ENCODE measurements at regions not wholly inside any gene's neighbourhood (a gene's known extent, or its start where the extent isn't known, plus 50 kb on each side); places are given as distances from the start of the nearest gene placed in this dataset.
"Not testable (repeated sequence)": the region's sequence is repeated elsewhere in the genome, so short reads cannot be mapped to it uniquely, and the experiment has no call there.

- DNase-seq (ENCODE audit: low read depth in 2 of 2), result not testable (repeated sequence)
These were observed 153.8 kb upstream of the PDCD2 start for GRCh38 chr6:170738263-170738662.

GRCh38 chr6:170736339-170736738, 151.9 kb upstream of the PDCD2 start:
- not testable (repeated sequence) for DNase-seq (ENCODE audit: low read depth in 2 of 2)

DNA sequence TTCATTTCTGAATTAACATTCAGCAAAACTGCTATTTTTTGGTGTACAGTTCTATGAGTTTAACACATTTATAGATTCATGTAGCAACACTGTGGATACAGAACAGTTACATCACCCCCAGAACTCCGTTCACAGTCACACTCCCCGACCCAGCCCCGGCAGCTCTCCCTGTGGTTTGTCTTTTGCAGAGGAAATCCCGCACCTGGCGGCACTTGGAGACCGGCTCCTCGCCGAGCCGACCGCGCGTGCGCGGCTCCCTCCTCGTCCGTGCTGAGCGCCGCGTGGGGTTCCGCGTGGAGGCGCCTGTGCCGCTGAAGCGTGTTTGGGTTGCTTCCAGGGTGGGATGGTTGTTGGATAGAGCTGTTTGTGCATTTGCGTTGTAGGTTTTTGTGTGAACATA, 132.6 kb upstream of the PDCD2 start:
- not testable (repeated sequence) for DNase-seq (ENCODE audit: low read depth in 2 of 2)

GRCh38 chr6:170712702-170713101, 128.3 kb upstream of the PDCD2 start:
- DNase-seq (ENCODE audit: low read depth in 2 of 2), result peak in 1 of 2 donors; percentile 6

DNA sequence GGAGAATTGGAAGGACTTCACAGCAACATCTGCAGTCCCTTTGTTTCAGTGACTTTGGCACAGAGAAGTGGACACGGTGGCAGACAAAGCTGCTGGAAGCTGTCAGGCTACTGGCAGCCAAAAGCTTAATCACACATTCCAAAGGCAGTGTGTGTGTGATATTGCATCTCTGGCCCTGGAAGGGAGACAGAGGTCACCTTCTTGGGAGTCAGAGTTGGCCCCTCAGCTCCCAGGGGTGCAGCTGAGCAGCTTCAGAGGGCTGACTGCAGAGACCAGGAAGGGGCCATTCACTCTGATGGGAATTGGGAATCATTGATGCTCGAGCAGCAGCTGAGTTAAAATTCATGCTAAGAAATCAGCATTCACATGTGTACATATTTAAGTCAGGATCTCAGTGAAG, 115.7 kb upstream of the PDCD2 start:
- DNase-seq (ENCODE audit: low read depth in 2 of 2), result not testable (repeated sequence)
